GM19452 (cell line): ENCODE measurements at regions not wholly inside any gene's neighbourhood (a gene's known extent, or its start where the extent isn't known, plus 50 kb on each side); places are given as distances from the start of the nearest gene placed in this dataset.
"Not testable (repeated sequence)": the region's sequence is repeated elsewhere in the genome, so short reads cannot be mapped to it uniquely, and the experiment has no call there.

ENCODE experiments used
- ATAC-seq: cut with Tn5 transposase; IDR thresholded peaks from one replicate; pipeline ENCODE4 v1.9.1; 2021; ENCODE audit not compliant: unreplicated experiment

DNA sequence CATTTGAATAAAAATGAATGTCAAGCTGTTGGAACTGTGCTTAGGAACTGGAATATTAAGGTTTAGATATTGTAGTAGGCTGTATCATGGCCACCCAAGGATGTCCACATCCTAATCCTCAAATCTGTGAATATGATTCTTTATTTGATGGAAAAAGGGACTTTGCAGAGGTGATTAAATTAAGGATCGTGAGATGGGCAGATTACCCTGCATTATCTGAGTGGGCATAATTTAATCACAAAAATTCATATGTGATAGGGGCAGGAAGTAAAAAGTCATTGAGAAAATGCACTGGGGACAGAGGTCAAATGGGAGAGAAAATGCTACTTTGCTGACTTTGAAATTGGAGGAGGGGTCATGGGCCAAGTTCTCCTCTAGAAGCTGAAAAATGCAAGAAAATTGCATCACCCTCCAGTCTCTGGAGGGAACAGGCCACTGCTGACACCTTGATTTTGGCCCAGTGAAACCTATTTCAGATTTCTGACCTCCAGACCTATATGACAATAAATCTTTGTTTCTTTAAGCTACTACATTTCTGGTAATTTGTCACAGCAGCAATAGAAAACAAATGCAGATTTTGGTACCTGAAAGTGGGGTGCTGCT is 521.4 kb downstream of the PCDH7 start:
- no peak for ATAC-seq

DNA sequence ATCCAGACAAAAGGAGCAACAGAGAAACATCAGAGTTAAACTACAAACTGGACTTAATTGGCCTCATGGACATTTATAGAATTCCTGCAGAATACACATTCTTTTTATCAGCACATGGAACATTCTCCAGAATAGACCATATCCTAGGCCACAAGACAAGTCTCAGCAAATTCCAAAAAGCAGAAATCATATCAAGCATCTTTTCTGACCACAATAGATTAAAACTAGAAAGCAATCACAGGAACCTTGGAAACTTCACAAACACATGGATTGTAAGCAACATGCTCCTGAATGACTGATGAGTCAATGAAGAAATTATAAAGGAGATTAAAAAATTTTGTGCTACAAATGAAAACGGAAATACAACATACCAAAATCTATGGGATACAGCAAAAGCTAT is 526.7 kb downstream of the PCDH7 start:
- no peak for ATAC-seq

DNA sequence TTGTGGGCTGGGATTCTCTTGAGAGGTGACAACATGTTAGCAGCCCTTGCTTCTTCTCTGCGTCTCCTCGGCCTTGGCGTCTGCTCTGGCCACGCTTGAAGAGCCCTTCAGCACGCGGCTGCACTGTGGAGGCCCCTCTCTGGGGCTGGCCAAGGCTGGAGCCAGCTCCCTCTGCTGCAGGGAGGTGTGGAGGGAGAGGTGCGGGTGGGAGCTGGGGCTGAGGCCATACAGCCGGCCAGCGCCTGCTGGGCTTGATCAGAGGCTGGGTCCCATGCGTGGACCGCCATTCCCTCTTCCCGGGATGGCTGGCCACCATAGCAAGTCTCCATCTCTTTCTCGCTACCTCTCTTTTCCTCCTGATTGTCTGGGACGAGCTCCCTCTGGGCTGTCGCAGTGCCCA is 539.0 kb downstream of the PCDH7 start:
- ATAC-seq: no peak

- ATAC-seq: no peak
Measured at GRCh38 chr4:31261632-31262031, 541.5 kb downstream of the PCDH7 start.

DNA sequence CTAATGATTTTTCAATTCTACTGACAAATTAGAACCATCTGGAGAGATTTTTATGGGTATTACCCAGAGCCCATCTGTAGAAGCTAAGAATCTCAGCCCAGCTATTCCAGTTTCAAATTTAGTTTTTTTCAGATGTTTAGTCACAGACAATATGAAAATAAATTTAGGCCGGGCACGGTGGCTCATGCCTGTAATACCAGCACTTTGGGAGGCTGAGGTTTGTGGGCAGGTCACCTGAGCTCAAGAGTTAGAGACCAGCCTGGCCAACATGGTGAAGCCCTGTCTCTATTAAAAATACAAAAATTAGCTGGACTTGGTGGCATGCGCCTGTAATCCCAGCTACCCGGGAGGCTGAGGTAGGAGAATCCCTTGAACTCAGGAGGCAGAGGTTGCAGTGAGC is 545.9 kb downstream of the PCDH7 start:
- ATAC-seq: not testable (repeated sequence)

DNA sequence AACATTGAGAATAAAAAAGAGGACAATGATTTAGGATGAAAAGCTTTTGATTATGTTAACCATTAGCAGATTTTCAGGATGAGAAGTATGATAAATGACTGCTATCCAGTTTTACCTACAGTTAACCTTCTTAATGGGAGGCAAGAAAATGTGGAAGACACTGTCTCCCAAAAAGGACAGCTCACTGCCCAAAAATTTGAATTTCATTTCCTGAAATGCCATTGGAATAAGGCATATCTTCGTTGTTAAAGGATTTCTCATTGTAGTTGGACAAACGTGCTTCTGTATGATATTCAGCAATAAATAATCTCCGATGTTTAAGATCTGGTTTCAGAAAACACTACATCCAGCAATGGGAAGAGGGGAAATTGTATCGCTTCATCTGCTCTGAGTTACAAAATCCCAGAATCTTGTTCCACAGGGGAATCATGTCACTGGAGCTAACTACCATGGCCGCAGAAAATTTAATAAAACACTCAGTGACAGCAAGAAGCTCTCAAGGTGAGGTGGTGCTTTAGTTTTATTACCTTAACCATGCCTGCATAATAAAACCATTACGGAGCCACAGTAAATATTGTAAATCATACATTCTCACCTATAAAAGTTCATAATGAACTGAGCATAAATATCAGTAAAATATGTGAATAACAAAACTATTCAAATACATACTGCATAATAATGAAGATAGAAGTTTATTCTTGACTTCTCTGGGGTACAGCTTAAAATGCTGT is 552.3 kb downstream of the PCDH7 start:
- ATAC-seq: no peak

DNA sequence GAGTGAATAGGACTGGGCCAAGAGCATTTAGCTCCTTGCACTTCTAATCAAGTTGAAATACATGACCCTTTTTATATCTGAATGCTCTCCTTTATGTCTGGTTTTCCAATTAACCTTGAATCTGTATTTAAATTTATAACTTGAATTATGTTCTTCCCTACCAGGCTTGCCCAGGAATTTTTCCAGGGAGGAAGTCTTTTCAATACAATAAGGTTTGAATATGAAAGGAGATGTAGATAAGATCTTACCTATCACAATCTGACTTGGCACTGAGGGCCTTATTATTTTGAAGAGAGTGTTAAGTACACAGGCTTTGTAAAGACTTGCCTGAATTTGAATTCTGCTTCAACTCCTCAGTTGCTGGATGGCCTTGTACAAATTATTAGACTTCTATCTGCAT is 555.7 kb downstream of the PCDH7 start:
- no peak for ATAC-seq

DNA sequence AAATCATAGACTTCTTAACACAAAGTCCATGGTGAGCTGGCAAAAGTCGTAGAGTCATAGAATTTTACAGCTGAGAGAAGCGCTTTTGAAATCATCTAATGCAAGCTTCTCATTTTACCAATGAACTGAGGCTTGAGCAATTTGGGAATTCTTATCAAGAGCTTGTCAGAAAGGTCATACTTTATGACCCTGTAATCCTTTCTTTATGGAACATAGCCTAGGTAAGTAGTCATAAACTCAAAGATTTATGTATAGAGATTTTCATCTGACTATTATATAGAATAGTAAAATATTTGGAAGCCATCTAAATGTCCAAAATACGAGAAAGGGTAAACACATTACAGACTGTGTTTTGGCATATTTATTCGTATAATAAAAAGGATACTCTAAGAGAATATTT is 563.5 kb downstream of the PCDH7 start:
- no peak for ATAC-seq

- ATAC-seq: peak; percentile 43
Measured at GRCh38 chr4:31290836-31291235, 570.7 kb downstream of the PCDH7 start.

DNA sequence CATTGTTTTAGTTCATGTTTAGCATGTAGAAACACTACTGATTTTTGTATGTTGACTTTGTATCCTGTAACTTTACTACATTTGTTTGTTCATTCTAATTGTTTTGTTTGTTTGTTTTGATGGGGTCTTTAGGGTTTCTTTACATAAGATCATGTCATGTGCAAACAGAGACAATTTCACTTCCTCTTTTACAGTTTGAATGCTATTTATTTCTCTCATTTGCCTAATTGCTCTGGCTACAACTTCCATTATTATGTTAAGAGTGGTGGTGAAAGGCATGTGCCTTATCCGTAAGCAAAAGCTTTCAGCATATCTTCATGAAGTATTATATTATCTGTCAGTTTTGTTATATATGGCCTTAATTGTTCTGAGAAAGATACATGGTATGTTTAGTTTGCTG is 571.1 kb downstream of the PCDH7 start:
- ATAC-seq: peak; percentile 87

- ATAC-seq: no peak
Measured at GRCh38 chr4:31294655-31295480, 574.7 kb downstream of the PCDH7 start.

DNA sequence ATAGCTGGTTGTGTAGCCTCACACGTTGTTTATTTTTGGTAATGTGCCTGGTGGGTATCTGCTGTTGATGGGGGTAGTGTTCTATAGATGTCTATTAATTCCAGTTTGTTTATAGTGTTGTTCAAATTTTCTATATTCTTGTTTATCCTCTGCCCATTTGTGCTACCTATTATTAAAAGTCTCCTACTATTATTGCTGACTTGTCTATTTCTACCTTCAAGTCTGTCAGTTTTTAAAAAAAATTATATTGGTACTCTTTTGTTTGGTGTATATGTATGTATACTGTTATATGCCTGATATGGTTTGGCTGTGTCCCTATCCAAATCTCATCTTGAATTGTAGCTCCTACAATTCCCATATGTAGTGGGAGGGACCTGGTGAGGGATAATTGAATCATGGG is 578.6 kb downstream of the PCDH7 start:
- ATAC-seq: no peak

DNA sequence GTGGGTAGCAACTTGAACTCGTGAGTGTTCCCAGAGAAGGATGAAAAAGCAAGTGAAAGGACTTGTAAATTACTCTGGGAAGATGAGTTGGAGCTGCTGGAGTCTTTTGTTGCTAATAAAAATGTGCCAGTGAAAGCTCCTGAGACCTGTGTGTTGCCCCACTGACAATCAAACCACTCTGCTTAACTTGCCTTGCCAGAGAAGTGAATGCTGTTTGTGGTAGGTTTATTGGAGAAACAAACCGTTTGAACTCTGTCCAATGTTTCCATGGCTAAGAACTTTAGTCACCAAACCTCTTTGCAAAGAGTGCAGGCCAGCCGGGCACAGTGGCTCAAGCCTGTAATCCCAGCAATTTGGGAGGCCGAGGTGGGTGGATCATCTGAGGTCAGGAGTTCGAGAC is 586.9 kb downstream of the PCDH7 start:
- ATAC-seq: no peak

DNA sequence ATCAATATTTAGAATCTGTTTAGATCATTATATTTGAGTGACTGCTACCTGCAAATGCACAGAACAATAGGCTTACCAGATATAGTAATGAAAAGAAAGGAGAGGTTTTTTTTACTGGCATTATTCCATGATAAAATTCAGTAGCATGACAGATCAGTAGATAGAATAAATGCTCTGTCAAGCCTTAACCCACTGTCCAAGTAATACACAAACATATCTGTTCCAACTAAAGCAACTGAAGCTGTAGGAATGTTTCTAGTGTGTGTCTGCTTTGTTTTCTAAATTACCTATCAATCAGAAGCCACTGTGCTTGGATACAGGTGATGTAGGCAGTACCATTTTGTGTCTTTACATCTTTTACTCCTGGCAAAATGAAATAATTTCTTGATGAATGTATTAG is 604.6 kb downstream of the PCDH7 start:
- ATAC-seq: no peak

DNA sequence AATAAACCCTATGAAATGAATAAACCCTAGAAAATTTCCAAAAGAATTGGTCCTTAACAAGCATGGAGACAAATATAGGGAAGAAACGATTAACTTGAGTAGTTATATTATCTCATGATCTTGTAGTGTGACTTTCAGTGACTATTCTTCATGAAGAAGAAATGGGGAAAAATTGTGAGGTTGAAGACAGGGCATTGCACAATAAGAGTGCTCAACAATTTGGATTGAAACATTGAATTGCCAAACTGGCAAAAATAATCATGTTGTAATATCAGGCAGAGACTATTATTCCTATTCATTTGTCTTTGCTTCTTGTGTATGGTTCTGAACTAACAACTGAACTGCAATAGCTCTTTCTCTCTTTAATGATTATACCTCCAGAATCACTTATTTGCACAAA is 605.1 kb downstream of the PCDH7 start:
- no peak for ATAC-seq

- ATAC-seq: no peak
Measured at GRCh38 chr4:31327031-31327430, 606.9 kb downstream of the PCDH7 start.

GRCh38 chr4:31328932-31329331 is 608.8 kb downstream of the PCDH7 start:
- ATAC-seq: no peak

DNA sequence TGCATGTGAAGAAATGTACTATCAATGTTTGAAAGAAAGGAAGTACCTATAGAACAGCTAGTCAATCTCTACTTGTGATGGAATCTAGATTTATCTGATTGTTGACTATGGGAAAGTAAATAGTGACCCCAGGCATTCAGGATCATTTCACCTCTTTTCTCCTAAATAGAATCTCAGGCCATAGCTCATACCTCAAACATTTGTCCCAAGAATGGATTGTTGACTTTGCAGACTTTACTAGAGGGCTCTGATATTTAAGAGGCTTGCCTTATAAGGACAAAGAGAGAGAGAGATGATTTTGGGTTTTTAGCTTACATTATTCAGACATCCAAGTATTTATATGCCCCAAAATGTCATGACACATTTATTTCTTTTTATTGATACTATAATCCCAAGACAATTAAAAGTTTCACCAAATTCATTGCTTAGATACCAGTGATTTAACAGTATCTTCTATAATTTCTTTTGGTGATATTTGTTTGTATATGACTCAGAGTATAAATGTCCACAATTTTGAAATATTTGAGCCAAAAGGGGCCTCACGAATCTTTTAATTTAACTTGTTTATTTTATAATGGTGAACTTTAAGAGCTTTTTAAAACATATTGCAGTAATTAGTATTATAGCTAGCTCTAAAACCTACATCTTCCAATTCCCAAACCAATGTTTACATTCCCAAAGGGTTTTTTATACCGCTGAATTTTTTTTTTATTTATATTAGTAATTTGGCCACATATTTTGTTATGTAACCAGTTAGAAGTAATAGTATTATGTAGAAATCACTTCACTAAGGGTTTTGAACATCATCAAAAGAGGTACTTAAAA is 614.1 kb downstream of the PCDH7 start:
- no peak for ATAC-seq

DNA sequence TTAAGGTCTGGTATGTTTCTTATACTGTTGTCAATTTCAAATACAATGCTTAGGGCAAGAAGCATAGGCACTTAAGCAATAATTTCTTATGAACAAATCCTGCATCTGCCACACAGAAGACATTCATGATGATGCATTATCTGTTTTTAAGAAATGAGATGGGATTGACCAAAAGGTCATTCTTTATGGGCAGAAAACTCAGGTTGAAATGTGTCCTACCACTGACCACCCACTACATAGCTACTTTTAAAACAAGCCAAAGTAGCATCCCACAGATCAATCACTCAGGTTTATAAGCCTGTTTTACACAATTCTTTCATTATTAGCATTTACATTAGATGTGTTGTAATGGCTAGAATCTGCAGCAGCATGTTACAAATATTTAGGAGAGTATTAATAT is 617.8 kb downstream of the PCDH7 start:
- no peak for ATAC-seq

- ATAC-seq: no peak
Measured at GRCh38 chr4:31341601-31342359, 621.6 kb downstream of the PCDH7 start.

DNA sequence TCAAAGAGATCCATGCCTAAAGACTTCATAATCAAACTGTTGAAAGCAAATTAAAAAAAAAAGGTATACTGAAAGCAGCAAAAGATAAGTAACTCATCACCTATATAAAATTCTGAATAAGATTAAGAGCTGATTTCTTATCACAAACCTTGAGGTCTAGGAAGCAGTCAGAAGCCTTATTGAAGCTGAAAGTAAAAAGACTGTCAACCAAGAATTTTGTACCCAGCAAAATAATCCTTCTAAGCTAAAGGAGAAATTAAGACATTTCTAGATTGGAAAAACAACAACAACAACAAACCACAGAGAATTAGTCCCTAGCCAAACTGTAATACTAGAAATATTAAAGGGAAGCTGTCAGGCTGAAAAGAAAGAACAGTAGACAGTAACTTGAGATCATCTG is 622.9 kb downstream of the PCDH7 start:
- ATAC-seq: no peak
